HepG2 (cell line): ENCODE measurements at regions not wholly inside any gene's neighbourhood (a gene's known extent, or its start where the extent isn't known, plus 50 kb on each side); places are given as distances from the start of the nearest gene placed in this dataset.

Experiments used
- ATAC-seq: fragments of 200-7000 bp; cut with Tn5 transposase; 3 replicates; pipeline ENCODE4 v1.9.1; 2020; ENCODE audit warnings: mild to moderate bottlenecking, moderate library complexity
- BruUV-seq: library from RNA; stranded (reverse); fragments of 400-500 nt; replicated peaks from 2 replicates; lab custom pipeline; 2021; lab: Mats Ljungman, UMichigan
- CTCF ChIA-PET: fragments of 300-600 bp; formaldehyde crosslinking; extraction: SDS; loops from one replicate; lab custom pipeline; 2021; ENCODE audit warnings: low total read pairs, inconsistent platforms, low intra/inter-chr PET ratio; lab: Yijun Ruan, JAX
- POLR2A ChIA-PET: fragments of 350-600 bp; sonication (Branson Sonifier 250); formaldehyde crosslinking; loops from one replicate; lab custom pipeline; 2020; ENCODE audit warnings: antibody characterized with exemption, inconsistent platforms; lab: Yijun Ruan, JAX
- DNase-seq: peaks from one replicate; pipeline ENCODE4 v3.0.0-alpha.2; 2015; ENCODE audit warnings: low spot score
- FAIRE-seq: peaks from 3 replicates; lab custom pipeline; 2011; peaks lifted over from hg19 to GRCh38; lab: Jason Lieb, UNC
- H2AFZ ChIP-seq: one replicate; pipeline ENCODE4 v1.6.1; 2011; ENCODE audit warnings: low read length, inconsistent platforms
- H3K27ac ChIP-seq: fragments of 300-600 bp; 3 replicates; pipeline ENCODE4 v1.8.0; 2011; ENCODE audit warnings: mixed run types, mild to moderate bottlenecking, mixed read lengths, low read length, inconsistent platforms; ENCODE audit not compliant: insufficient read depth; ENCODE audit errors: extremely low read length
- H3K27me3 ChIP-seq, 2 experiments: fragments of 200-600 bp in 1 of 2; 2 replicates in 1 of 2; 3 replicates in 1 of 2; pipeline versions ENCODE4 v1.6.0 to v1.8.0; 2011; ENCODE audit warnings: low read length in 2 of 2, mild to moderate bottlenecking in 2 of 2, moderate library complexity in 2 of 2, inconsistent platforms in 1 of 2; ENCODE audit not compliant: insufficient read depth in 2 of 2, control insufficient read depth in 1 of 2
- H3K36me3 ChIP-seq, 2 experiments: fragments of 200-600 bp in 1 of 2; replicated peaks in 1 of 2; 2 replicates in 1 of 2; 3 replicates in 1 of 2; pipeline versions ENCODE4 v1.5.1 to v1.8.0; 2011; ENCODE audit warnings: low read length in 2 of 2, inconsistent platforms in 1 of 2; ENCODE audit not compliant: insufficient read depth in 2 of 2, control insufficient read depth in 1 of 2
- H3K4me1 ChIP-seq: 2 replicates; pipeline ENCODE4 v1.5.1; 2012; ENCODE audit warnings: low read length, inconsistent platforms; ENCODE audit not compliant: insufficient read depth
- H3K4me2 ChIP-seq: 2 replicates; pipeline ENCODE4 v1.6.0; 2011; ENCODE audit warnings: low read depth, low read length, inconsistent platforms
- H3K4me3 ChIP-seq, 3 experiments: fragments of 200-600 bp in 1 of 3; sonication (generic), shearing (Covaris generic) in 1 of 3; replicated peaks in 1 of 3; 2 replicates each; pipeline ENCODE4 v1.5.1; 2011 to 2016; ENCODE audit warnings: low read length in 3 of 3, inconsistent platforms in 2 of 3, low read depth in 2 of 3, mild to moderate bottlenecking in 2 of 3, control low read depth in 1 of 3, mixed read lengths in 1 of 3; ENCODE audit not compliant: insufficient read depth in 1 of 3
- H3K79me2 ChIP-seq: one replicate; pipeline ENCODE4 v1.6.1; 2011; ENCODE audit warnings: low read length, inconsistent platforms; ENCODE audit not compliant: insufficient read depth
- H3K9ac ChIP-seq: 2 replicates; pipeline ENCODE4 v1.6.0; 2011; ENCODE audit warnings: mild to moderate bottlenecking, low read depth, low read length, inconsistent platforms; ENCODE audit not compliant: insufficient read depth
- H3K9me3 ChIP-seq: 2 replicates; pipeline ENCODE4 v1.5.1; 2012; ENCODE audit warnings: mild to moderate bottlenecking, low read length
- H4K20me1 ChIP-seq: 2 replicates; pipeline ENCODE4 v1.6.0; 2011; ENCODE audit warnings: inconsistent platforms, mild to moderate bottlenecking, low read length, moderate library complexity; ENCODE audit not compliant: insufficient read depth
- ASH2L ChIP-seq: fragments of 300-600, 200-600 bp; sonication (generic); IDR thresholded peaks from 2 replicates; pipeline ENCODE4 v1.7.0; 2017; ENCODE audit warnings: low read depth, mild to moderate bottlenecking, moderate library complexity, mixed read lengths, low read length; ENCODE audit not compliant: insufficient read length
- NFIC ChIP-seq: IDR thresholded peaks from 2 replicates; pipeline ENCODE4 v1.6.1; 2012; ENCODE audit warnings: mild to moderate bottlenecking, low read length, inconsistent platforms
- PAWR ChIP-seq: sonication (generic); formaldehyde crosslinking; IDR thresholded peaks from 2 replicates; pipeline ENCODE4 v1.4.0; 2020; ENCODE audit warnings: missing genetic modification reagents, mild to moderate bottlenecking, borderline replicate concordance
- RBAK ChIP-seq: sonication (generic); formaldehyde crosslinking; IDR thresholded peaks from 2 replicates; pipeline ENCODE4 v1.5.1; 2020; ENCODE audit warnings: mild to moderate bottlenecking, missing genetic modification reagents
- SRSF9 ChIP-seq: fragments of 200-400 bp; formaldehyde crosslinking; IDR thresholded peaks from 2 replicates; pipeline ENCODE4 v1.6.1; 2018; ENCODE audit warnings: borderline replicate concordance, mild to moderate bottlenecking, low read depth, low read length; ENCODE audit not compliant: insufficient read depth, poor library complexity, severe bottlenecking
- ZNF235 ChIP-seq: sonication (generic); formaldehyde crosslinking; IDR thresholded peaks from 2 replicates; pipeline ENCODE4 v1.8.1; 2023; ENCODE audit warnings: mild to moderate bottlenecking, missing genetic modification reagents, borderline replicate concordance
- ZNF33B ChIP-seq: sonication (generic); formaldehyde crosslinking; IDR thresholded peaks from 2 replicates; pipeline ENCODE4 v1.5.1; 2020; ENCODE audit warnings: mild to moderate bottlenecking, missing genetic modification reagents
- ZNF572 ChIP-seq: sonication (generic); formaldehyde crosslinking; IDR thresholded peaks from 2 replicates; pipeline ENCODE4 v1.5.1; 2020; ENCODE audit warnings: mild to moderate bottlenecking, missing genetic modification reagents
- ZNF724P ChIP-seq: sonication (generic); formaldehyde crosslinking; IDR thresholded peaks from 2 replicates; pipeline ENCODE4 v1.8.0; 2022; ENCODE audit warnings: missing genetic modification reagents, borderline replicate concordance
- WGBS: methylation state at CpG from one replicate; pipeline ENCODE4 v1.1.6; 2017; ENCODE audit warnings: low lambda C conversion rate; 5-methylcytosine and 5-hydroxymethylcytosine counted together
- in situ Hi-C: cut with HindIII; loops from 2 replicates; pipeline ENCODE4 v1.10.0; 2017; ENCODE audit warnings: low pct_unique_long_range_greater_than_20kb; ENCODE audit not compliant: extremely low pct_ligation_motif_present
- intact Hi-C: fragments of 100-400 bp; cut with micrococcal nuclease; formaldehyde crosslinking; loops from one replicate; pipeline ENCODE4 v1.10.0; 2022; ENCODE audit not compliant: unreplicated experiment
- TF ChIP-seq, protein P1 (sequence below): IDR thresholded peaks from 2 replicates; pipeline ENCODE4 v1.6.1; 2016; ENCODE audit warnings: mild to moderate bottlenecking

DNA sequence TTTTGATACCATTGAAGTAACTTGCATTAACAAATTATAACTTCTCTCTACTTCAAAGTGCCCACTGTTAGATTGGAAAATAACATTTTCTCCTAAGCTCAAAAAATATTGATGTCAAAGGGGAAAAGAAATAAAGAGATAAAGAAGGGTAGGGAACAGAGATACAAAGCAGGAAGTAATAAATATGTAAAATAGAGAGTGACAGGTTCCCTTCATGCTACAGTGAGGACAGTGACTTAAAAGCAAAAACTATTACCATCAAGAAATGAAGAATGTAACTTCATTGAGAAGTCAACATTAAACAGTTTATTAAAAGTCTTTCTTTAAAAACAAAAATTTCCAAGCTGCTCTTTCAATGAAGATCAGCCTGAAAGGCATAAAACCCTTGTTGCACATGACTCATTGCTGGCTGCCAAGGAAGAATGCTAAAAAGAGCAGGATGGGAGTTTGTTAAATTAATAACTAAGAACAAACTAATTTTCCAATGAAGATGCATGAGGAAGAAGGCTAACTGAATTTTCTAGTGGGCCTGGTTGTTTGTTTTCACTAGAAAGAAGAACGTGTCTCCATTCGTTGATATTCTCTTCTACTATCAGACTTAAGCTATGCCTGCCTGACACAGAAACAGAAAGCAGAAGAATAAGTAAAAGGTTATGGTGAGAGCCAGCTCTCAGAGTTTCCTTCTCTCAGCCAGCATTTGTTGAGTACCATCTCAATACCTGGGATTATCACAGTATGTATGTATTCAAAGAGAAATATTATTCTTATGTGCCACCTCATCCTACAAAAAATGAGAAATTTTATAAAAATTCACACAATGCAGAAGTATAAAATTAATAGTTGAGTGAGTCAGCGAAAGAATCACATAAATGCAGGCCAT, 197.8 kb upstream of the NREP start:
- Histone ChIP-seq H3K36me3 (no peaks in the 10 kb centered on the region), H3K9me3 (no peaks in the 10 kb centered on the region), H4K20me1 (no peaks in the 10 kb centered on the region), H3K4me1 (no peaks in the 10 kb centered on the region), H3K27me3 (no peaks in the 10 kb centered on the region), H3K4me2 (no peak overlapping the region), H3K27ac (no peak overlapping the region), H2AFZ (no peak overlapping the region), H3K9ac (no peak overlapping the region), H3K79me2 (no peaks in the 10 kb centered on the region)
- intact Hi-C loops, result no loop called here
- TF ChIP-seq ZNF724P (CRISPR knock-in tag) (no peak), ASH2L (no peak), PAWR (CRISPR knock-in tag) (no peak), ZNF235 (CRISPR knock-in tag) (no peak)
- TF ChIP-seq, all 625 proteins: peak for 0
- no TSS peak for BruUV-seq
- WGBS, result 0% methylated on average over 3 of the region's 3 CpGs
- no peak overlapping the region for H3K4me3 ChIP-seq
- ATAC-seq (no peak), DNase-seq (no peak), FAIRE-seq (no peak)
- CTCF ChIA-PET, result no interaction called here
- POLR2A ChIA-PET, result no interaction called here
- in situ Hi-C loops, result no loop called here

DNA sequence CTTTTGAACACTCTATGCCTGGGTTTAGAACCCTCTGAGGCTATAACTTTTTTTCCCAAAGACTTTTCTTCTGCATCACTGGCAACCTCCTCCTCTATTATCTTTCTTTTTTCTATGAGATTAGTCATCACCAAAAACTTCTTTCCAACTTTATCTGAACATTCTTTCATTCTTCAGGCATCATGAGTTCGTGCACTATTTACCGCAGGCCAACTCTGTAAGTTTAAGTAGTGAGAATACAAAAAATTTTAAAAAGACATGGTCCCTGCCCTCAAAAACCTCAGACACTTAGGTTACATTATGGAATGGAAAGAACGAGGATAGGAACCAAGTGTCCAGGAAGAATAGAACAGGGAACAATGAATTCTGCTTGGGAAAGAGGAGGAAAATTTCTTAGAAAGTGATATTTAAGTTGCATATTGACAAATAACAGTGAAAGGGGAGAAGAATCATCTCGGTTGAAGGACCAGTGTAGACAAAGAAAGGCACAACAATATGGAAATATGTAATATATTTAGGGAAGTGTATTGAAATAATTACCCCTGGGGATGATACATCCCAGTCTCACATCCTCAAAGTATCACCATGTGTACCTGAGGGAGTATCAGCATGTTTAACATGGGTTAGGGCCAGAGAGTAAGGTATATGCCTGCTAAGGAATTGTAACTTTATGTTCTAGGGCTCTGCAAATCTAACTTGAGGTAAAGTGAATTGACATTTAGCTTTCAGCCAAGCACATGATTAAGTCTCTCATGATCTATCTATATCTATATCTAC, 196.5 kb upstream of the NREP start:
- no TSS peak for BruUV-seq
- H2AFZ ChIP-seq, result no peak overlapping the region
- H3K4me2 ChIP-seq, result no peak overlapping the region
- H3K79me2 ChIP-seq, result no peaks in the 10 kb centered on the region
- in situ Hi-C loops (no loop called here), intact Hi-C loops (no loop called here)
- FAIRE-seq (no peak), DNase-seq (no peak), ATAC-seq (no peak)
- ChIA-PET POLR2A (no interaction called here), CTCF (no interaction called here)
- H4K20me1 ChIP-seq, result no peaks in the 10 kb centered on the region
- no peaks in the 10 kb centered on the region for H3K27me3 ChIP-seq
- 0% methylated on average over 4 of the region's 4 CpGs for WGBS
- H3K4me1 ChIP-seq, result no peaks in the 10 kb centered on the region
- no peak overlapping the region for H3K9ac ChIP-seq
- H3K4me3 ChIP-seq, result no peak overlapping the region
- no peaks in the 10 kb centered on the region for H3K36me3 ChIP-seq
- no peaks in the 10 kb centered on the region for H3K9me3 ChIP-seq
- no peak overlapping the region for H3K27ac ChIP-seq
- TF ChIP-seq ZNF33B (CRISPR knock-in tag) (no peak), ZNF572 (CRISPR knock-in tag) (no peak), RBAK (no peak), SRSF9 (no peak), NFIC (no peak)
- TF ChIP-seq, protein P1, sequence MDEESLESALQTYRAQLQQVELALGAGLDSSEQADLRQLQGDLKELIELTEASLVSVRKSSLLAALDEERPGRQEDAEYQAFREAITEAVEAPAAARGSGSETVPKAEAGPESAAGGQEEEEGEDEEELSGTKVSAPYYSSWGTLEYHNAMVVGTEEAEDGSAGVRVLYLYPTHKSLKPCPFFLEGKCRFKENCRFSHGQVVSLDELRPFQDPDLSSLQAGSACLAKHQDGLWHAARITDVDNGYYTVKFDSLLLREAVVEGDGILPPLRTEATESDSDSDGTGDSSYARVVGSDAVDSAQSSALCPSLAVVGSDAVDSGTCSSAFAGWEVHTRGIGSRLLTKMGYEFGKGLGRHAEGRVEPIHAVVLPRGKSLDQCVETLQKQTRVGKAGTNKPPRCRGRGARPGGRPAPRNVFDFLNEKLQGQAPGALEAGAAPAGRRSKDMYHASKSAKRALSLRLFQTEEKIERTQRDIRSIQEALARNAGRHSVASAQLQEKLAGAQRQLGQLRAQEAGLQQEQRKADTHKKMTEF, result no peak
